ENCODE measurements at regions not wholly inside any gene's neighbourhood (a gene's known extent, or its start where the extent isn't known, plus 50 kb on each side); places are given as distances from the start of the nearest gene placed in this dataset.

GRCh38 chr5:158055111-158055501 is 196.2 kb upstream of the CLINT1 start:
- no peaks in the 10 kb centered on the region for H3K4me1 ChIP-seq (ENCODE audit: insufficient read depth, low read length)
- FAIRE-seq (no peak), DNase-seq (ENCODE audit: low spot score) (no peak), ATAC-seq (no peak)
- H3K4me3 ChIP-seq (replicated peaks in 1 of 3; ENCODE audit: insufficient read depth in 1 of 3, low read depth in 2 of 3, low read length in 3 of 3), result no peak overlapping the region
- H3K4me2 ChIP-seq (ENCODE audit: low read depth, low read length), result no peak overlapping the region
- WGBS (ENCODE audit: low lambda C conversion rate), result under 1% methylated on average over 4 of the region's 4 CpGs
- in situ Hi-C loops (cut with HindIII; ENCODE audit: extremely low pct_ligation_motif_present, low pct_unique_long_range_greater_than_20kb) (no loop called here), intact Hi-C loops (cut with micrococcal nuclease; ENCODE audit: unreplicated experiment) (no loop called here)
- POLR2A ChIA-PET, result no interaction called here
- H4K20me1 ChIP-seq (ENCODE audit: insufficient read depth, low read length), result no peaks in the 10 kb centered on the region
- H3K36me3 ChIP-seq (replicated peaks in 1 of 2; ENCODE audit: control insufficient read depth in 1 of 2, insufficient read depth in 2 of 2, low read length in 2 of 2), result no peaks in the 10 kb centered on the region
- BruUV-seq (replicated peaks), result no TSS peak
- no peak overlapping the region for H3K27ac ChIP-seq (ENCODE audit: extremely low read length, insufficient read depth, low read length)
- TF ChIP-seq ZNF782 (CRISPR knock-in tag; IDR thresholded peaks at IDR 0.05; ENCODE audit: borderline replicate concordance) (no peak), DDIT3 (CRISPR knock-in tag; IDR thresholded peaks at IDR 0.05) (no peak), TMF1 (CRISPR knock-in tag; IDR thresholded peaks at IDR 0.05; ENCODE audit: low read depth) (no peak), SMAD9 (CRISPR knock-in tag; IDR thresholded peaks at IDR 0.05) (no peak), RAD21 (CRISPR knock-in tag; IDR thresholded peaks at IDR 0.05) (no peak), SOX13 (IDR thresholded peaks at IDR 0.05) (no peak), SOX13 (CRISPR knock-in tag; conservative IDR thresholded peaks at IDR 0.05 in 1 of 2, IDR thresholded peaks at IDR 0.05 in 1 of 2) (no peak), HNRNPK (IDR thresholded peaks at IDR 0.05; ENCODE audit: low read depth, low read length, poor library complexity, severe bottlenecking) (no peak), PHF20 (CRISPR knock-in tag; IDR thresholded peaks at IDR 0.05) (no peak), TCF7 (IDR thresholded peaks at IDR 0.05; ENCODE audit: low read depth) (no peak), RFX3 (CRISPR knock-in tag; IDR thresholded peaks at IDR 0.05) (no peak), ZNF775 (CRISPR knock-in tag; IDR thresholded peaks at IDR 0.05; ENCODE audit: borderline replicate concordance) (no peak), YY1 (IDR thresholded peaks at IDR 0.05; ENCODE audit: insufficient read depth, insufficient replicate concordance, low read depth, low read length) (no peak), ZBTB14 (CRISPR knock-in tag; IDR thresholded peaks at IDR 0.05) (no peak), ZNF234 (CRISPR knock-in tag; conservative IDR thresholded peaks at IDR 0.05) (no peak), DPF2 (CRISPR knock-in tag; IDR thresholded peaks at IDR 0.05; ENCODE audit: borderline replicate concordance, low read depth) (no peak), ELF4 (CRISPR knock-in tag; IDR thresholded peaks at IDR 0.05; ENCODE audit: borderline replicate concordance) (no peak), PITX1 (CRISPR knock-in tag; IDR thresholded peaks at IDR 0.05) (no peak), ETV6 (CRISPR knock-in tag; conservative IDR thresholded peaks at IDR 0.05) (no peak)
- TF ChIP-seq, protein P1, sequence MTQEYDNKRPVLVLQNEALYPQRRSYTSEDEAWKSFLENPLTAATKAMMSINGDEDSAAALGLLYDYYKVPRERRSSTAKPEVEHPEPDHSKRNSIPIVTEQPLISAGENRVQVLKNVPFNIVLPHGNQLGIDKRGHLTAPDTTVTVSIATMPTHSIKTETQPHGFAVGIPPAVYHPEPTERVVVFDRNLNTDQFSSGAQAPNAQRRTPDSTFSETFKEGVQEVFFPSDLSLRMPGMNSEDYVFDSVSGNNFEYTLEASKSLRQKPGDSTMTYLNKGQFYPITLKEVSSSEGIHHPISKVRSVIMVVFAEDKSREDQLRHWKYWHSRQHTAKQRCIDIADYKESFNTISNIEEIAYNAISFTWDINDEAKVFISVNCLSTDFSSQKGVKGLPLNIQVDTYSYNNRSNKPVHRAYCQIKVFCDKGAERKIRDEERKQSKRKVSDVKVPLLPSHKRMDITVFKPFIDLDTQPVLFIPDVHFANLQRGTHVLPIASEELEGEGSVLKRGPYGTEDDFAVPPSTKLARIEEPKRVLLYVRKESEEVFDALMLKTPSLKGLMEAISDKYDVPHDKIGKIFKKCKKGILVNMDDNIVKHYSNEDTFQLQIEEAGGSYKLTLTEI (CRISPR knock-in tag; conservative IDR thresholded peaks at IDR 0.05), result no peak
- TF ChIP-seq, protein P2, sequence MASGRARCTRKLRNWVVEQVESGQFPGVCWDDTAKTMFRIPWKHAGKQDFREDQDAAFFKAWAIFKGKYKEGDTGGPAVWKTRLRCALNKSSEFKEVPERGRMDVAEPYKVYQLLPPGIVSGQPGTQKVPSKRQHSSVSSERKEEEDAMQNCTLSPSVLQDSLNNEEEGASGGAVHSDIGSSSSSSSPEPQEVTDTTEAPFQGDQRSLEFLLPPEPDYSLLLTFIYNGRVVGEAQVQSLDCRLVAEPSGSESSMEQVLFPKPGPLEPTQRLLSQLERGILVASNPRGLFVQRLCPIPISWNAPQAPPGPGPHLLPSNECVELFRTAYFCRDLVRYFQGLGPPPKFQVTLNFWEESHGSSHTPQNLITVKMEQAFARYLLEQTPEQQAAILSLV (CRISPR knock-in tag; IDR thresholded peaks at IDR 0.05; ENCODE audit: borderline replicate concordance), result no peak
- CTCF ChIA-PET (ENCODE audit: low intra/inter-chr PET ratio, low total read pairs), result no interaction called here
- H2AFZ ChIP-seq (ENCODE audit: low read length), result no peak overlapping the region
- no peaks in the 10 kb centered on the region for H3K9me3 ChIP-seq (ENCODE audit: low read length)
- H3K27me3 ChIP-seq (ENCODE audit: control insufficient read depth in 1 of 2, insufficient read depth in 2 of 2, low read length in 2 of 2), result no peaks in the 10 kb centered on the region; a peak in 1 of 5 replicates
- H3K9ac ChIP-seq (ENCODE audit: insufficient read depth, low read depth, low read length), result no peak overlapping the region
- no peaks in the 10 kb centered on the region for H3K79me2 ChIP-seq (ENCODE audit: insufficient read depth, low read length)
